Neural progenitor cell (in vitro differentiated cells): ENCODE measurements at regions not wholly inside any gene's neighbourhood (a gene's known extent, or its start where the extent isn't known, plus 50 kb on each side); places are given as distances from the start of the nearest gene placed in this dataset.

Experiments used
- DNase-seq: peaks from one replicate; pipeline ENCODE4 v3.0.0-alpha.2; 2016; ENCODE audit warnings: low spot score
- H2AFZ ChIP-seq: fragments of 200-600 bp; sonication (generic); replicated peaks from 2 replicates; pipeline ENCODE4 v1.6.1; 2016; ENCODE audit warnings: antibody characterized with exemption
- H3F3A ChIP-seq: fragments of 200-600 bp; sonication (generic); 2 replicates; pipeline ENCODE4 v1.6.1; 2016; ENCODE audit warnings: antibody characterized with exemption, low read depth
- H3K27ac ChIP-seq: fragments of 200-600 bp; sonication (generic); 2 replicates; pipeline ENCODE4 v1.5.1; 2016; ENCODE audit warnings: mild to moderate bottlenecking
- H3K27me3 ChIP-seq: fragments of 200-600 bp; sonication (generic); 2 replicates; pipeline ENCODE4 v1.6.1; 2016; ENCODE audit warnings: mild to moderate bottlenecking, moderate library complexity
- H3K36me3 ChIP-seq: fragments of 200-600 bp; sonication (generic); 2 replicates; pipeline ENCODE4 v1.5.1; 2016
- H3K4me1 ChIP-seq: fragments of 200-600 bp; sonication (generic); 2 replicates; pipeline ENCODE4 v1.6.1; 2016; ENCODE audit warnings: mixed run types
- H3K4me2 ChIP-seq: fragments of 200-600 bp; sonication (generic); 2 replicates; pipeline ENCODE4 v1.6.1; 2016
- H3K4me3 ChIP-seq: fragments of 200-600 bp; sonication (generic); 2 replicates; pipeline ENCODE4 v1.5.1; 2016
- H3K79me2 ChIP-seq: fragments of 200-600 bp; sonication (generic); 2 replicates; pipeline ENCODE4 v1.6.1; 2016; ENCODE audit warnings: low read depth
- H3K9ac ChIP-seq: fragments of 200-600 bp; sonication (generic); 2 replicates; pipeline ENCODE4 v1.6.1; 2016
- H3K9me3 ChIP-seq: fragments of 200-600 bp; sonication (generic); 2 replicates; pipeline ENCODE4 v1.5.1; 2016; ENCODE audit warnings: low read depth
- H4K20me1 ChIP-seq: fragments of 200-600 bp; sonication (generic); 2 replicates; pipeline ENCODE4 v1.6.1; 2016; ENCODE audit warnings: low read depth
- H3K27ac Mint-ChIP-seq: 3 replicates; pipeline ENCODE4 v1.8.0; 2021; ENCODE audit warnings: mixed read lengths
- H3K27me3 Mint-ChIP-seq: 2 replicates; pipeline ENCODE4 v1.8.0; 2022; ENCODE audit warnings: low read depth, mild to moderate bottlenecking, inconsistent platforms, moderate library complexity, mixed read lengths; ENCODE audit not compliant: insufficient read depth
- H3K36me3 Mint-ChIP-seq: 3 replicates; pipeline ENCODE4 v1.8.0; 2021; ENCODE audit warnings: mixed read lengths
- H3K4me1 Mint-ChIP-seq: 3 replicates; pipeline ENCODE4 v1.8.0; 2021; ENCODE audit warnings: mixed read lengths
- H3K4me3 Mint-ChIP-seq: 3 replicates; pipeline ENCODE4 v1.8.0; 2021; ENCODE audit warnings: mild to moderate bottlenecking, moderate library complexity, mixed read lengths
- H3K9me3 Mint-ChIP-seq: 3 replicates; pipeline ENCODE4 v1.8.0; 2020; ENCODE audit warnings: mixed read lengths
- EZH2 ChIP-seq: fragments of 200-600 bp; sonication (generic); IDR thresholded peaks from 2 replicates; pipeline ENCODE4 v1.6.1; 2017; ENCODE audit warnings: antibody characterized with exemption, mild to moderate bottlenecking, moderate library complexity
- EZH2phosphoT487 ChIP-seq: fragments of 200-600 bp; sonication (generic); IDR thresholded peaks from 2 replicates; pipeline ENCODE4 v1.6.1; 2017; ENCODE audit warnings: antibody characterized with exemption
- TF ChIP-seq, protein P1 (sequence below): fragments of 200-600 bp; sonication (generic); IDR thresholded peaks from 2 replicates; pipeline ENCODE4 v1.5.1; 2017; ENCODE audit warnings: antibody characterized with exemption, mild to moderate bottlenecking

DNA sequence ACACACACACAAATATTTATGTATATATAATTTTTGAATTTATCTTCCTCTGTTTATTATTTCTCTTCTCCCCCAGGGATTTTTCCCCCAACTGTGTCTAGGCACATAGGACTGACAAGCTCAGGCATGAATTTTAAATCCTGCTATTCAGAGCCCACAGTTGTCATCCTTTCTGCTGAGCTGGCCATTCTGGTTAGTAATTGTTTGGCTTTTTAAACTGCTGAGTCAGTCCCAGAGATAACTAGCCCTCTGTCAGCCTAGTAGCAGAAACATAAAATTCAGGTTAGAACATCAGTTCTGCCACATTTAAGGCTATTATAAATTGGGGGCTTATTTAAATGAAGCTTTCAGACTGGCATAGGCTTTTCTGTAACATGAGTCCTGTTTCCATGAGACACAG, 151.7 kb upstream of the MAOA start:
- H3F3A ChIP-seq: peaks cover 17% of the 10 kb centered on the region
- Mint-ChIP-seq H3K27me3 (peaks cover 5% of the 10 kb centered on the region), H3K36me3 (no peaks in the 10 kb centered on the region), H3K9me3 (no peaks in the 10 kb centered on the region), H3K27ac (no peak overlapping the region), H3K4me1 (peaks cover 15% of the 10 kb centered on the region), H3K4me3 (no peak overlapping the region)
- H2AFZ ChIP-seq: no peak overlapping the region
- DNase-seq: no peak
- H3K9ac ChIP-seq: no peak overlapping the region
- no peaks in the 10 kb centered on the region for H4K20me1 ChIP-seq
- TF ChIP-seq EZH2phosphoT487 (no peak), EZH2 (no peak)
- TF ChIP-seq, protein P1, sequence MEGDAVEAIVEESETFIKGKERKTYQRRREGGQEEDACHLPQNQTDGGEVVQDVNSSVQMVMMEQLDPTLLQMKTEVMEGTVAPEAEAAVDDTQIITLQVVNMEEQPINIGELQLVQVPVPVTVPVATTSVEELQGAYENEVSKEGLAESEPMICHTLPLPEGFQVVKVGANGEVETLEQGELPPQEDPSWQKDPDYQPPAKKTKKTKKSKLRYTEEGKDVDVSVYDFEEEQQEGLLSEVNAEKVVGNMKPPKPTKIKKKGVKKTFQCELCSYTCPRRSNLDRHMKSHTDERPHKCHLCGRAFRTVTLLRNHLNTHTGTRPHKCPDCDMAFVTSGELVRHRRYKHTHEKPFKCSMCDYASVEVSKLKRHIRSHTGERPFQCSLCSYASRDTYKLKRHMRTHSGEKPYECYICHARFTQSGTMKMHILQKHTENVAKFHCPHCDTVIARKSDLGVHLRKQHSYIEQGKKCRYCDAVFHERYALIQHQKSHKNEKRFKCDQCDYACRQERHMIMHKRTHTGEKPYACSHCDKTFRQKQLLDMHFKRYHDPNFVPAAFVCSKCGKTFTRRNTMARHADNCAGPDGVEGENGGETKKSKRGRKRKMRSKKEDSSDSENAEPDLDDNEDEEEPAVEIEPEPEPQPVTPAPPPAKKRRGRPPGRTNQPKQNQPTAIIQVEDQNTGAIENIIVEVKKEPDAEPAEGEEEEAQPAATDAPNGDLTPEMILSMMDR: no peak
- no peak overlapping the region for H3K27ac ChIP-seq
- no peaks in the 10 kb centered on the region for H3K79me2 ChIP-seq
- H3K9me3 ChIP-seq: no peaks in the 10 kb centered on the region
- no peaks in the 10 kb centered on the region for H3K36me3 ChIP-seq
- H3K27me3 ChIP-seq: no peaks in the 10 kb centered on the region
- H3K4me1 ChIP-seq: peaks cover 33% of the 10 kb centered on the region
- no peak overlapping the region for H3K4me2 ChIP-seq
- H3K4me3 ChIP-seq: no peak overlapping the region

DNA sequence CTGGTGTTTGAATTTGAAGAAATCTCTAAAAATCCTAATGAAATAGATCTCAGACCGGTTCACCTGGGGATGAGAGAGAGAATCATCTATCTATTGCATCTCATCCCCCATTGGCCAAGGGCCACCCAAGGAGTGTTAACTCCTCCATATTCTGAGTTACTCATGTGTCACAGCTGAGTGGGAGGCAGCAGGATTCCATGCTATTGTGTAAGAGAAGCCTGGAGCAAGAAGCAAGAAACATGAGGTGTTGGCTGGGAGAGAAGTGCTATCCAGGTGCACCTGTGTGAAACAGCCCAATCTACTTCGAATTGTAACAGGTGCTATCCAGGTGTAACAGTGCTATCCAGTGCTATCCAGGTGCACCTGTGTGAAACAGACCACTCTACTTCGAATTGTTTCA, 150.3 kb upstream of the MAOA start:
- Histone ChIP-seq H3K4me1 (peaks cover 20% of the 10 kb centered on the region), H3K27me3 (no peaks in the 10 kb centered on the region), H3K27ac (no peak overlapping the region), H3K4me3 (no peak overlapping the region), H3K79me2 (no peaks in the 10 kb centered on the region), H3F3A (peaks cover 4% of the 10 kb centered on the region), H2AFZ (no peak overlapping the region), H3K9ac (no peak overlapping the region), H4K20me1 (no peaks in the 10 kb centered on the region), H3K4me2 (no peak overlapping the region), H3K36me3 (no peaks in the 10 kb centered on the region), H3K9me3 (no peaks in the 10 kb centered on the region)
- no peaks in the 10 kb centered on the region for H3K36me3 Mint-ChIP-seq
- peaks cover 5% of the 10 kb centered on the region for H3K27me3 Mint-ChIP-seq
- H3K27ac Mint-ChIP-seq: no peak overlapping the region
- peaks cover 10% of the 10 kb centered on the region for H3K4me1 Mint-ChIP-seq
- no peak overlapping the region for H3K4me3 Mint-ChIP-seq
- TF ChIP-seq, protein P1: no peak
- no peak for TF ChIP-seq EZH2phosphoT487
- no peak for TF ChIP-seq EZH2
- DNase-seq: no peak
- no peaks in the 10 kb centered on the region for H3K9me3 Mint-ChIP-seq

DNA sequence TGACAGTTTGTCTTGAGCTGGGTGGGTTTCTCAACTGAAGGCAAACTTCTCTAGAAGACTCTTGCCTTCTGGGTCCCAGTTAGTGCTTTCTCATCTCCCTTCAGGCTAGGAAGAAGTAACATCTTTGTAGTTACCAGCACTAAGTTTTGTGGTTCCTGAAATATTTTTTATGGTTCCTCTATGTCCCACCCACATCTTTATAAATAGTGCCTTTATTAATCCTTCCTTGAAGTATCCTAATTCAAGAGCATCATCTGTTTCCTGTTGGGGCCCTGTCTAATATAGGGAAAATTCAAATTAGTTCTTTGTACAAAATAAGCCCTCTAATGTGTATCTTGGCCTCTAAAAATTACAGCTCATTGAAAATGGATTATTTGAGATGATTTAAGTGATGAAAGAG, 147.4 kb upstream of the MAOA start:
- Mint-ChIP-seq H3K4me1 (peaks cover 6% of the 10 kb centered on the region), H3K36me3 (no peaks in the 10 kb centered on the region), H3K4me3 (no peak overlapping the region), H3K9me3 (no peaks in the 10 kb centered on the region), H3K27me3 (peaks cover 5% of the 10 kb centered on the region), H3K27ac (no peak overlapping the region)
- no peak overlapping the region for H3K4me2 ChIP-seq
- H3K36me3 ChIP-seq: no peaks in the 10 kb centered on the region
- H3K4me3 ChIP-seq: no peak overlapping the region
- no peak for DNase-seq
- H2AFZ ChIP-seq: no peak overlapping the region
- H3K9me3 ChIP-seq: no peaks in the 10 kb centered on the region
- H3K4me1 ChIP-seq: peaks cover 5% of the 10 kb centered on the region
- no peaks in the 10 kb centered on the region for H3K79me2 ChIP-seq
- no peaks in the 10 kb centered on the region for H3K27me3 ChIP-seq
- no peaks in the 10 kb centered on the region for H4K20me1 ChIP-seq
- H3K9ac ChIP-seq: no peak overlapping the region
- no peaks in the 10 kb centered on the region for H3F3A ChIP-seq
- TF ChIP-seq EZH2phosphoT487 (no peak), EZH2 (no peak)
- TF ChIP-seq, protein P1: no peak
- H3K27ac ChIP-seq: no peak overlapping the region

DNA sequence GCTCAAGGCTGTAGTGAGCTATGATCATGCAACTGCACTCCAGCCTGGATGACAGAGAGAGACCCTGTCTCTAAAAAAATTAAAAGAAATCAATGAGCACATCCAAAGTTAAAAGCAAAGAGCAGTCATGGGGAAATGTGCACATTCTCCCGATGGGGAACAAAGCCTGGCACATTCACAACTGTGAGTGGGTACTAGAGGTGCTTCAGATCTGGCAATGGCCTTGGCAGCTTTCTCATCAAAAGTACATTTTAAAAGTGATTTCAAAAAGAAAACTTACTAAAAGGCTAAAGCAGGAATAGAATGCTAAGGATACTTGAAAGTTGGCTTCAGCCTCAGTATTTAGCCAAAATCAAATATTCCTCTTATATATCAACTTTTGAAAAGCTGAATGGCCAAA, 145.9 kb upstream of the MAOA start:
- no peaks in the 10 kb centered on the region for H3K79me2 ChIP-seq
- no peaks in the 10 kb centered on the region for H3K36me3 Mint-ChIP-seq
- no peak overlapping the region for H3K27ac Mint-ChIP-seq
- H3K4me2 ChIP-seq: no peak overlapping the region
- H3K4me1 Mint-ChIP-seq: no peaks in the 10 kb centered on the region
- H3K27ac ChIP-seq: no peak overlapping the region
- peaks cover 5% of the 10 kb centered on the region for H3K27me3 Mint-ChIP-seq
- H3K36me3 ChIP-seq: no peaks in the 10 kb centered on the region
- H3K27me3 ChIP-seq: no peaks in the 10 kb centered on the region
- no peaks in the 10 kb centered on the region for H3K9me3 Mint-ChIP-seq
- no peak for TF ChIP-seq EZH2phosphoT487
- no peak overlapping the region for H2AFZ ChIP-seq
- no peaks in the 10 kb centered on the region for H3K4me1 ChIP-seq
- H4K20me1 ChIP-seq: no peaks in the 10 kb centered on the region
- no peak overlapping the region for H3K9ac ChIP-seq
- H3K9me3 ChIP-seq: no peaks in the 10 kb centered on the region
- H3K4me3 ChIP-seq: no peak overlapping the region
- no peak for DNase-seq
- H3F3A ChIP-seq: no peaks in the 10 kb centered on the region
- no peak overlapping the region for H3K4me3 Mint-ChIP-seq
